ENCODE measurements at regions not wholly inside any gene's neighbourhood (a gene's known extent, or its start where the extent isn't known, plus 50 kb on each side); places are given as distances from the start of the nearest gene placed in this dataset.

DNA sequence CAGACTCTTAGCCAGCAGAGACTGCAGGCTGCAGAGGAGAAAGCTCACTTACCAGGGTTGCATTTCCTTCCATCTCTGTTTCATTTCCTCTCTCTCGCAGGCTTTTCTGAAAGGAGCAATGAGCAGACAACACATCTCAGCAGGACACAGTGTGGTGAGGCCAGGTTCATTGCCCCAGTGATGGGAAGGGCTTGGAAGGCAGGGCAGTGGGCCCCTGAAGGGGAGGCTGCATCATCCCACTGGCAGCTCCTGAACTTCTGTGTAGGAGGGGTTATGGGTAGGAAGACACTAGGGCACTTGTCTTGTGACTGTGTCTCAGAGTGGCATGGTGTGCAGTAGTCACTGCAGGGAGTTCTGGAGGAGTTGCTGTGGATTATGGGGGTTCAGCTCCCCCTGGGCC is 246.8 kb downstream of the QKI start:
- H3K27me3 ChIP-seq: no peaks in the 10 kb centered on the region

GRCh38 chr6:163659803-163660202 is 245.3 kb downstream of the QKI start:
- intact Hi-C loops (cut with DNase I): no loop called here
- H3K4me1 ChIP-seq: no peaks in the 10 kb centered on the region
- TF ChIP-seq CTCF (IDR thresholded peaks at IDR 0.05): no peak
- TF ChIP-seq POLR2A (IDR thresholded peaks at IDR 0.05): no peak
- no peaks in the 10 kb centered on the region for H3K9me3 ChIP-seq
- H3K36me3 ChIP-seq: no peaks in the 10 kb centered on the region
- H3K4me3 ChIP-seq: no peak overlapping the region
- H3K27ac ChIP-seq: no peak overlapping the region
- H3K27me3 ChIP-seq: no peaks in the 10 kb centered on the region
- ATAC-seq: no peak
- no peak for DNase-seq
- 89% methylated on average over 4 of the region's 4 CpGs for WGBS (ENCODE audit: insufficient coverage, low coverage, low lambda C conversion rate, missing lambda C conversion rate)

More for the DNA sequence above, 246.8 kb downstream of the QKI start:
- intact Hi-C loops (cut with DNase I): no loop called here
- DNase-seq: no peak
- no peak for TF ChIP-seq CTCF (IDR thresholded peaks at IDR 0.05)
- TF ChIP-seq POLR2A (IDR thresholded peaks at IDR 0.05): no peak
- peak; percentile 24 to 59 (median 44) for ATAC-seq
- H3K4me1 ChIP-seq: no peaks in the 10 kb centered on the region
- no peaks in the 10 kb centered on the region for H3K9me3 ChIP-seq
- no peak overlapping the region for H3K4me3 ChIP-seq
- WGBS (ENCODE audit: insufficient coverage, low coverage, low lambda C conversion rate, missing lambda C conversion rate): 40% methylated on average over 1 of the region's 1 CpG
- no peaks in the 10 kb centered on the region for H3K36me3 ChIP-seq
- H3K27ac ChIP-seq: no peak overlapping the region

GRCh38 chr6:163655217-163656121 is 241.0 kb downstream of the QKI start:
- 69% methylated on average over 4 of the region's 7 CpGs for WGBS (ENCODE audit: insufficient coverage, low coverage, low lambda C conversion rate, missing lambda C conversion rate)
- H3K9me3 ChIP-seq: no peaks in the 10 kb centered on the region
- H3K27me3 ChIP-seq: no peaks in the 10 kb centered on the region
- no peak overlapping the region for H3K27ac ChIP-seq
- H3K36me3 ChIP-seq: no peaks in the 10 kb centered on the region
- H3K4me1 ChIP-seq: peaks cover 0 to 5% (median 0%) of the 10 kb centered on the region in 4 donors
- ATAC-seq: no peak
- no peak for DNase-seq
- no peak for TF ChIP-seq POLR2A (IDR thresholded peaks at IDR 0.05)
- TF ChIP-seq CTCF (IDR thresholded peaks at IDR 0.05): no peak
- intact Hi-C loops (cut with DNase I): no loop called here
- H3K4me3 ChIP-seq: no peak overlapping the region

- intact Hi-C loops (cut with DNase I): no loop called here
- Histone ChIP-seq H3K9me3 (no peaks in the 10 kb centered on the region), H3K27me3 (no peaks in the 10 kb centered on the region), H3K4me1 (peaks cover 0 to 5% (median 0%) of the 10 kb centered on the region in 4 donors), H3K36me3 (no peaks in the 10 kb centered on the region), H3K27ac (no peak overlapping the region), H3K4me3 (no peak overlapping the region)
- 76% methylated on average over 7 of the region's 7 CpGs for WGBS (ENCODE audit: insufficient coverage, low coverage, low lambda C conversion rate, missing lambda C conversion rate)
- DNase-seq: no peak
- no peak for ATAC-seq
- TF ChIP-seq CTCF (IDR thresholded peaks at IDR 0.05) (no peak), POLR2A (IDR thresholded peaks at IDR 0.05) (no peak)
Measured at GRCh38 chr6:163651915-163652668, 237.6 kb downstream of the QKI start.
